Right cardiac atrium (tissue), 5 donors: ENCODE measurements at regions not wholly inside any gene's neighbourhood (a gene's known extent, or its start where the extent isn't known, plus 50 kb on each side); places are given as distances from the start of the nearest gene placed in this dataset.
A peak's percentile ranks its signal among the peaks of the same experiment; 100 is the strongest.

Experiments
- ATAC-seq, 2 donors: fragments of 200-7000 bp; cut with Tn5 transposase; one replicate each; pipeline versions ENCODE4 v1.8.0 to v1.9.1; 2020; ENCODE audit warnings: moderate library complexity in 2 of 2, mild to moderate bottlenecking in 1 of 2
- DNase-seq, 3 donors: peaks; one replicate each; pipeline ENCODE4 v3.0.0-alpha.2; 2020
- H3K27ac ChIP-seq: one replicate; pipeline ENCODE4 v1.5.1; 2013; ENCODE audit warnings: mild to moderate bottlenecking, low read length, control low read depth, moderate library complexity
- H3K27me3 ChIP-seq: one replicate; pipeline ENCODE4 v1.6.1; 2013; ENCODE audit not compliant: control insufficient read depth, insufficient read depth
- H3K4me1 ChIP-seq: one replicate; pipeline ENCODE4 v1.6.1; 2013; ENCODE audit warnings: low read length; ENCODE audit not compliant: control insufficient read depth, insufficient read depth
- H3K4me3 ChIP-seq: one replicate; pipeline ENCODE4 v1.5.1; 2013; ENCODE audit warnings: low read length, control low read depth
- H3K9me3 ChIP-seq: one replicate; pipeline ENCODE4 v1.6.1; 2013; ENCODE audit warnings: low read length; ENCODE audit not compliant: control insufficient read depth
- WGBS: extraction: QIAGEN DNeasy Blood & Tissue Kit; methylation state at CpG from one replicate; pipeline ENCODE4 v1.1.7; 2013; 5-methylcytosine and 5-hydroxymethylcytosine counted together
- intact Hi-C, 4 donors: fragments of 100-400 bp; cut with DNase I; formaldehyde crosslinking; loops; one replicate each; pipeline versions ENCODE4 v1.11.0 to v1.14.0; 2022 to 2023
- donor health status: healthy with polysubstance abuse.
- donor health status: DM: no; HTN: yes; CAD: no.
- donor health status: DM: no; HTN: no; CAD: no.
- donor health status: DM: no; HTN: yes; CAD: no; lungs with severe emphysema.
- donor health status: DM: yes; HTN: yes; CAD: no.

GRCh38 chr1:218527737-218528136, 182.6 kb downstream of the TGFB2 start:
- DNase-seq = no peak
- H3K9me3 ChIP-seq = no peaks in the 10 kb centered on the region
- WGBS = 96% methylated on average over 3 of the region's 3 CpGs
- intact Hi-C loops = no loop called here
- no peaks in the 10 kb centered on the region for H3K4me1 ChIP-seq
- H3K4me3 ChIP-seq = no peak overlapping the region
- no peak for ATAC-seq
- no peak overlapping the region for H3K27ac ChIP-seq
- H3K27me3 ChIP-seq = no peaks in the 10 kb centered on the region

GRCh38 chr1:218529646-218530300, 184.6 kb downstream of the TGFB2 start:
- peak in 1 of 2 donors; percentile 40 for ATAC-seq
- H3K27ac ChIP-seq = no peak overlapping the region
- WGBS = 72% methylated on average over 6 of the region's 6 CpGs
- DNase-seq = no peak
- no peaks in the 10 kb centered on the region for H3K27me3 ChIP-seq
- no peak overlapping the region for H3K4me3 ChIP-seq
- H3K9me3 ChIP-seq = no peaks in the 10 kb centered on the region
- H3K4me1 ChIP-seq = no peaks in the 10 kb centered on the region
- intact Hi-C loops = no loop called here

GRCh38 chr1:218531936-218532335, 186.8 kb downstream of the TGFB2 start:
- WGBS = 88% methylated on average over 5 of the region's 5 CpGs
- no peaks in the 10 kb centered on the region for H3K4me1 ChIP-seq
- intact Hi-C loops = no loop called here
- no peak for ATAC-seq
- no peaks in the 10 kb centered on the region for H3K9me3 ChIP-seq
- no peaks in the 10 kb centered on the region for H3K27me3 ChIP-seq
- H3K27ac ChIP-seq = no peak overlapping the region
- no peak for DNase-seq
- H3K4me3 ChIP-seq = no peak overlapping the region

- no peaks in the 10 kb centered on the region for H3K27me3 ChIP-seq
- 78% methylated on average over 2 of the region's 2 CpGs for WGBS
- DNase-seq = no peak
Measured at GRCh38 chr1:218536296-218536986, 191.3 kb downstream of the TGFB2 start.

GRCh38 chr1:218537122-218537913, 192.2 kb downstream of the TGFB2 start:
- no peak for ATAC-seq
- 77% methylated on average over 6 of the region's 6 CpGs for WGBS

More at GRCh38 chr1:218536296-218536986, 191.3 kb downstream of the TGFB2 start:
- Histone ChIP-seq H3K4me1 (no peaks in the 10 kb centered on the region), H3K9me3 (no peaks in the 10 kb centered on the region), H3K27ac (no peak overlapping the region), H3K4me3 (no peak overlapping the region)
- no peak for ATAC-seq
- intact Hi-C loops = no loop called here

GRCh38 chr1:218538341-218538740, 193.2 kb downstream of the TGFB2 start:
- Histone ChIP-seq H3K4me1 (no peaks in the 10 kb centered on the region), H3K27ac (no peak overlapping the region), H3K4me3 (no peak overlapping the region), H3K9me3 (no peaks in the 10 kb centered on the region), H3K27me3 (no peaks in the 10 kb centered on the region)
- WGBS = 86% methylated on average over 2 of the region's 2 CpGs
- intact Hi-C loops = no loop called here
- no peak for DNase-seq
- no peak for ATAC-seq

More at GRCh38 chr1:218537122-218537913, 192.2 kb downstream of the TGFB2 start:
- Histone ChIP-seq H3K27ac (no peak overlapping the region), H3K9me3 (no peaks in the 10 kb centered on the region), H3K27me3 (no peaks in the 10 kb centered on the region), H3K4me1 (no peaks in the 10 kb centered on the region), H3K4me3 (no peak overlapping the region)
- intact Hi-C loops = no loop called here
- DNase-seq = no peak

- 55% methylated on average over 1 of the region's 1 CpG for WGBS
- intact Hi-C loops = no loop called here
- no peak for DNase-seq
- Histone ChIP-seq H3K27ac (no peak overlapping the region), H3K9me3 (no peaks in the 10 kb centered on the region), H3K4me1 (no peaks in the 10 kb centered on the region), H3K4me3 (no peak overlapping the region), H3K27me3 (no peaks in the 10 kb centered on the region)
- ATAC-seq = no peak
Measured at GRCh38 chr1:218546314-218546713, 201.2 kb downstream of the TGFB2 start.

- WGBS = 76% methylated on average over 10 of the region's 10 CpGs
- ATAC-seq (peak in 1 of 2 donors; percentile 45), DNase-seq (no peak)
- no peak overlapping the region for H3K27ac ChIP-seq
- intact Hi-C loops = no loop called here
- no peak overlapping the region for H3K4me3 ChIP-seq
- H3K4me1 ChIP-seq = no peaks in the 10 kb centered on the region
- no peaks in the 10 kb centered on the region for H3K9me3 ChIP-seq
- no peaks in the 10 kb centered on the region for H3K27me3 ChIP-seq
Measured at GRCh38 chr1:218547957-218548730, 203.0 kb downstream of the TGFB2 start.

- H3K27me3 ChIP-seq = no peaks in the 10 kb centered on the region
- H3K4me1 ChIP-seq = no peaks in the 10 kb centered on the region
- DNase-seq (no peak), ATAC-seq (peak; percentile 40 to 90)
- WGBS = 65% methylated on average over 4 of the region's 4 CpGs
- no peaks in the 10 kb centered on the region for H3K9me3 ChIP-seq
- no peak overlapping the region for H3K27ac ChIP-seq
- H3K4me3 ChIP-seq = no peak overlapping the region
- intact Hi-C loops = no loop called here
Measured at GRCh38 chr1:218548764-218549163, 203.6 kb downstream of the TGFB2 start.

- Histone ChIP-seq H3K27me3 (no peaks in the 10 kb centered on the region), H3K27ac (no peak overlapping the region), H3K9me3 (no peaks in the 10 kb centered on the region), H3K4me3 (no peak overlapping the region), H3K4me1 (no peaks in the 10 kb centered on the region)
- 95% methylated on average over 2 of the region's 2 CpGs for WGBS
- DNase-seq (no peak), ATAC-seq (no peak)
- intact Hi-C loops = no loop called here
Measured at GRCh38 chr1:218553197-218553596, 208.1 kb downstream of the TGFB2 start.
